ENCODE measurements at regions not wholly inside any gene's neighbourhood (a gene's known extent, or its start where the extent isn't known, plus 50 kb on each side); places are given as distances from the start of the nearest gene placed in this dataset.
A peak's percentile ranks its signal among the peaks of the same experiment; 100 is the strongest.

DNA sequence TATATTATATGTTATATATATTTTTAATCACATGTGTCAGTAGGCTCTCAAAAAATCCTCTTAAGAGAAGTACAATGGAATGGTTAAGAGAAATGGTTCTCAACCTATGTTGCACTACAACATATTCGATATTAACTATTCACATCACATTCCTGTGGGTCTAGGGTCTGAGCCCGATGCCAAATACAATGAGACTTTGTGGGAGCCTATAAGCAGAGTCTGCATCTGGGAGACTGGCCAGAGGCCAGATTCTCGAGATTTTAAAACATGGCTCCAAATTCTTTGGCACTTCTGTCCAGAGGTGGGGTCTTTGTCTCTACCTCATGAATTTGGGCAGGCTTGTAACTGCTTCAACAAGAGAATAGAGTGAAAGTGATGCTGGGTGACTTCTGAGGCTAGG, 79.4 kb upstream of the NBEA start:
- Mint-ChIP-seq H3K27me3 (no peaks in the 10 kb centered on the region), H3K27ac (no peak overlapping the region), H3K4me1 (no peaks in the 10 kb centered on the region), H3K36me3 (peaks cover 0 to 1% (median 0%) of the 10 kb centered on the region in 3 donors), H3K4me3 (no peak overlapping the region), H3K9me3 (peaks cover 0 to 3% (median 0%) of the 10 kb centered on the region in 5 donors)
- H3K9me3 ChIP-seq (ENCODE audit: low read length) = no peaks in the 10 kb centered on the region
- H3K4me3 ChIP-seq (ENCODE audit: low read length) = no peak overlapping the region
- POLR2A ChIA-PET = no interaction called here
- DNase-seq = no peak
- no peaks in the 10 kb centered on the region for H3K4me1 ChIP-seq (ENCODE audit: insufficient read depth, low read length)
- CTCF ChIA-PET = no interaction called here
- H3K27ac ChIP-seq (ENCODE audit: low read depth, low read length) = no peak overlapping the region
- H3K36me3 ChIP-seq (ENCODE audit: insufficient read depth, low read length) = no peaks in the 10 kb centered on the region
- H3K27me3 ChIP-seq (ENCODE audit: insufficient read depth, low read length, poor library complexity, severe bottlenecking) = no peaks in the 10 kb centered on the region

- Mint-ChIP-seq H3K9me3 (peaks cover 0 to 3% (median 0%) of the 10 kb centered on the region in 5 donors), H3K27me3 (no peaks in the 10 kb centered on the region)
Observed at GRCh38 chr13:34863360-34864135, 78.5 kb upstream of the NBEA start.

DNA sequence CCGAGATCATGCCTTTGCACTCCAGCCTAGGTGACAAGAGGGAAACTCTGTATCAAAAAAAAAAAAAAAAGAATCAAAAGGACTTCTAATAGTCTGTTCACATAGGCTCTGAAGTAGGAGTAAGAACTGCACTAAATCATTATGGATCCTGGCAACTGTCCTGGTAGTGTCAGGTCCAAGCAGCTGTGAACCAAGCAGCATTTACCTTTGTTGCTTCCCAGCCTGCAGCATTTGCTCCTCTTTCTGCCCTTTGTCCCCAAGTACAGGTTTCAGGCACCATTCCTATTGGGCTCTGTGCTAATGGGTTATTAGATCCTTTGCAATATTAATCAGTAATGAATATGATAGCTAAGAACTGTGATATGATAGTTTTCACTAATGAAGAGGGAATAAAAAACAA, 77.4 kb upstream of the NBEA start:
- H3K4me3 ChIP-seq (ENCODE audit: low read length) = no peak overlapping the region
- POLR2A ChIA-PET = no interaction called here
- Mint-ChIP-seq H3K36me3 (no peaks in the 10 kb centered on the region), H3K27me3 (no peaks in the 10 kb centered on the region), H3K4me3 (no peak overlapping the region), H3K9me3 (peaks cover 0 to 3% (median 0%) of the 10 kb centered on the region in 5 donors), H3K27ac (peak overlapping the region in 1 of 8 donors; percentile 32), H3K4me1 (no peaks in the 10 kb centered on the region)
- CTCF ChIA-PET = no interaction called here
- H3K4me1 ChIP-seq (ENCODE audit: insufficient read depth, low read length) = no peaks in the 10 kb centered on the region
- H3K27me3 ChIP-seq (ENCODE audit: insufficient read depth, low read length, poor library complexity, severe bottlenecking) = no peaks in the 10 kb centered on the region
- H3K27ac ChIP-seq (ENCODE audit: low read depth, low read length) = no peak overlapping the region
- DNase-seq = no peak
- H3K36me3 ChIP-seq (ENCODE audit: insufficient read depth, low read length) = no peaks in the 10 kb centered on the region
- no peaks in the 10 kb centered on the region for H3K9me3 ChIP-seq (ENCODE audit: low read length)

More at GRCh38 chr13:34863360-34864135, 78.5 kb upstream of the NBEA start:
- no peak overlapping the region for H3K27ac ChIP-seq (ENCODE audit: low read depth, low read length)
- no peak overlapping the region for H3K4me3 Mint-ChIP-seq
- DNase-seq = no peak
- no peak overlapping the region for H3K4me3 ChIP-seq (ENCODE audit: low read length)
- ChIA-PET CTCF (no interaction called here), POLR2A (no interaction called here)
- peaks cover 0 to 1% (median 0%) of the 10 kb centered on the region in 3 donors for H3K36me3 Mint-ChIP-seq
- H3K4me1 ChIP-seq (ENCODE audit: insufficient read depth, low read length) = no peaks in the 10 kb centered on the region
- no peaks in the 10 kb centered on the region for H3K36me3 ChIP-seq (ENCODE audit: insufficient read depth, low read length)
- H3K4me1 Mint-ChIP-seq = no peaks in the 10 kb centered on the region
- no peaks in the 10 kb centered on the region for H3K27me3 ChIP-seq (ENCODE audit: insufficient read depth, low read length, poor library complexity, severe bottlenecking)
- no peak overlapping the region for H3K27ac Mint-ChIP-seq
- H3K9me3 ChIP-seq (ENCODE audit: low read length) = no peaks in the 10 kb centered on the region

GRCh38 chr13:34867590-34867989, 74.5 kb upstream of the NBEA start:
- H3K27ac Mint-ChIP-seq = no peak overlapping the region
- ChIA-PET POLR2A (no interaction called here), CTCF (no interaction called here)
- H3K4me3 ChIP-seq (ENCODE audit: low read length) = no peak overlapping the region
- no peak overlapping the region for H3K27ac ChIP-seq (ENCODE audit: low read depth, low read length)
- H3K27me3 Mint-ChIP-seq = no peaks in the 10 kb centered on the region
- H3K9me3 Mint-ChIP-seq = peaks cover 0 to 3% (median 0%) of the 10 kb centered on the region in 5 donors
- DNase-seq = no peak
- no peaks in the 10 kb centered on the region for H3K4me1 Mint-ChIP-seq
- no peaks in the 10 kb centered on the region for H3K27me3 ChIP-seq (ENCODE audit: insufficient read depth, low read length, poor library complexity, severe bottlenecking)
- H3K4me3 Mint-ChIP-seq = no peak overlapping the region
- no peaks in the 10 kb centered on the region for H3K36me3 Mint-ChIP-seq
- H3K36me3 ChIP-seq (ENCODE audit: insufficient read depth, low read length) = no peaks in the 10 kb centered on the region
- no peaks in the 10 kb centered on the region for H3K9me3 ChIP-seq (ENCODE audit: low read length)
- H3K4me1 ChIP-seq (ENCODE audit: insufficient read depth, low read length) = no peaks in the 10 kb centered on the region

- no peak for DNase-seq
- H3K27me3 Mint-ChIP-seq = no peaks in the 10 kb centered on the region
- Histone ChIP-seq H3K9me3 (ENCODE audit: low read length) (no peaks in the 10 kb centered on the region), H3K4me1 (ENCODE audit: insufficient read depth, low read length) (no peaks in the 10 kb centered on the region), H3K36me3 (ENCODE audit: insufficient read depth, low read length) (no peaks in the 10 kb centered on the region), H3K27me3 (ENCODE audit: insufficient read depth, low read length, poor library complexity, severe bottlenecking) (no peaks in the 10 kb centered on the region), H3K4me3 (ENCODE audit: low read length) (no peak overlapping the region), H3K27ac (ENCODE audit: low read depth, low read length) (no peak overlapping the region)
- no peaks in the 10 kb centered on the region for H3K36me3 Mint-ChIP-seq
- H3K27ac Mint-ChIP-seq = no peak overlapping the region
- ChIA-PET POLR2A (no interaction called here), CTCF (no interaction called here)
- H3K4me1 Mint-ChIP-seq = no peaks in the 10 kb centered on the region
- H3K9me3 Mint-ChIP-seq = peaks cover 0 to 3% (median 0%) of the 10 kb centered on the region in 5 donors
- no peak overlapping the region for H3K4me3 Mint-ChIP-seq
Observed at GRCh38 chr13:34868733-34869132, 73.3 kb upstream of the NBEA start.

- H3K4me1 ChIP-seq (ENCODE audit: insufficient read depth, low read length) = no peaks in the 10 kb centered on the region
- POLR2A ChIA-PET = no interaction called here
- no peak for DNase-seq
- H3K9me3 ChIP-seq (ENCODE audit: low read length) = no peaks in the 10 kb centered on the region
- CTCF ChIA-PET = no interaction called here
- Mint-ChIP-seq H3K27me3 (peaks cover 0 to under 1% of the 10 kb centered on the region in 2 donors), H3K36me3 (no peaks in the 10 kb centered on the region), H3K4me1 (no peaks in the 10 kb centered on the region), H3K4me3 (no peak overlapping the region), H3K27ac (no peak overlapping the region), H3K9me3 (peaks cover 0 to 3% (median 2%) of the 10 kb centered on the region in 5 donors)
- H3K4me3 ChIP-seq (ENCODE audit: low read length) = no peak overlapping the region
- H3K27ac ChIP-seq (ENCODE audit: low read depth, low read length) = no peak overlapping the region
- no peaks in the 10 kb centered on the region for H3K27me3 ChIP-seq (ENCODE audit: insufficient read depth, low read length, poor library complexity, severe bottlenecking)
- H3K36me3 ChIP-seq (ENCODE audit: insufficient read depth, low read length) = no peaks in the 10 kb centered on the region
Observed at GRCh38 chr13:34869696-34870095, 72.4 kb upstream of the NBEA start.

GRCh38 chr13:34878329-34878728, 63.7 kb upstream of the NBEA start:
- H3K27me3 Mint-ChIP-seq = peaks cover 0 to 3% of the 10 kb centered on the region in 2 donors
- DNase-seq = no peak
- H3K27me3 ChIP-seq (ENCODE audit: insufficient read depth, low read length, poor library complexity, severe bottlenecking) = no peaks in the 10 kb centered on the region
- ChIA-PET CTCF (no interaction called here), POLR2A (no interaction called here)
- no peak overlapping the region for H3K4me3 ChIP-seq (ENCODE audit: low read length)
- no peaks in the 10 kb centered on the region for H3K4me1 ChIP-seq (ENCODE audit: insufficient read depth, low read length)
- H3K4me1 Mint-ChIP-seq = no peaks in the 10 kb centered on the region
- H3K9me3 ChIP-seq (ENCODE audit: low read length) = no peaks in the 10 kb centered on the region
- H3K27ac Mint-ChIP-seq = no peak overlapping the region
- no peak overlapping the region for H3K27ac ChIP-seq (ENCODE audit: low read depth, low read length)
- peaks cover 0 to 9% (median 5%) of the 10 kb centered on the region in 5 donors for H3K9me3 Mint-ChIP-seq
- H3K4me3 Mint-ChIP-seq = no peak overlapping the region
- no peaks in the 10 kb centered on the region for H3K36me3 Mint-ChIP-seq
- no peaks in the 10 kb centered on the region for H3K36me3 ChIP-seq (ENCODE audit: insufficient read depth, low read length)

GRCh38 chr13:34879851-34880250, 62.2 kb upstream of the NBEA start:
- peaks cover 0 to 9% (median 8%) of the 10 kb centered on the region in 5 donors for H3K9me3 Mint-ChIP-seq
- H3K4me1 ChIP-seq (ENCODE audit: insufficient read depth, low read length) = no peaks in the 10 kb centered on the region
- no peaks in the 10 kb centered on the region for H3K9me3 ChIP-seq (ENCODE audit: low read length)
- H3K27me3 Mint-ChIP-seq = peaks cover 0 to under 1% of the 10 kb centered on the region in 2 donors
- H3K4me3 ChIP-seq (ENCODE audit: low read length) = no peak overlapping the region
- no peak overlapping the region for H3K27ac Mint-ChIP-seq
- POLR2A ChIA-PET = no interaction called here
- no peaks in the 10 kb centered on the region for H3K27me3 ChIP-seq (ENCODE audit: insufficient read depth, low read length, poor library complexity, severe bottlenecking)
- H3K36me3 ChIP-seq (ENCODE audit: insufficient read depth, low read length) = no peaks in the 10 kb centered on the region
- no peaks in the 10 kb centered on the region for H3K4me1 Mint-ChIP-seq
- H3K4me3 Mint-ChIP-seq = no peak overlapping the region
- no peak overlapping the region for H3K27ac ChIP-seq (ENCODE audit: low read depth, low read length)
- no peaks in the 10 kb centered on the region for H3K36me3 Mint-ChIP-seq
- no peak for DNase-seq
- CTCF ChIA-PET = no interaction called here

Measured in CD8-positive, alpha-beta memory T cell (primary cell).